ENCODE measurements at regions not wholly inside any gene's neighbourhood (a gene's known extent, or its start where the extent isn't known, plus 50 kb on each side); places are given as distances from the start of the nearest gene placed in this dataset.

- TF ChIP-seq CTCF (conservative IDR thresholded peaks at IDR 0.05; ENCODE audit: low read depth in 2 of 2) = no peak
- no peak for TF ChIP-seq EZH2 (IDR thresholded peaks at IDR 0.05; ENCODE audit: low read depth, unreplicated experiment)
- TF ChIP-seq, protein P1, sequence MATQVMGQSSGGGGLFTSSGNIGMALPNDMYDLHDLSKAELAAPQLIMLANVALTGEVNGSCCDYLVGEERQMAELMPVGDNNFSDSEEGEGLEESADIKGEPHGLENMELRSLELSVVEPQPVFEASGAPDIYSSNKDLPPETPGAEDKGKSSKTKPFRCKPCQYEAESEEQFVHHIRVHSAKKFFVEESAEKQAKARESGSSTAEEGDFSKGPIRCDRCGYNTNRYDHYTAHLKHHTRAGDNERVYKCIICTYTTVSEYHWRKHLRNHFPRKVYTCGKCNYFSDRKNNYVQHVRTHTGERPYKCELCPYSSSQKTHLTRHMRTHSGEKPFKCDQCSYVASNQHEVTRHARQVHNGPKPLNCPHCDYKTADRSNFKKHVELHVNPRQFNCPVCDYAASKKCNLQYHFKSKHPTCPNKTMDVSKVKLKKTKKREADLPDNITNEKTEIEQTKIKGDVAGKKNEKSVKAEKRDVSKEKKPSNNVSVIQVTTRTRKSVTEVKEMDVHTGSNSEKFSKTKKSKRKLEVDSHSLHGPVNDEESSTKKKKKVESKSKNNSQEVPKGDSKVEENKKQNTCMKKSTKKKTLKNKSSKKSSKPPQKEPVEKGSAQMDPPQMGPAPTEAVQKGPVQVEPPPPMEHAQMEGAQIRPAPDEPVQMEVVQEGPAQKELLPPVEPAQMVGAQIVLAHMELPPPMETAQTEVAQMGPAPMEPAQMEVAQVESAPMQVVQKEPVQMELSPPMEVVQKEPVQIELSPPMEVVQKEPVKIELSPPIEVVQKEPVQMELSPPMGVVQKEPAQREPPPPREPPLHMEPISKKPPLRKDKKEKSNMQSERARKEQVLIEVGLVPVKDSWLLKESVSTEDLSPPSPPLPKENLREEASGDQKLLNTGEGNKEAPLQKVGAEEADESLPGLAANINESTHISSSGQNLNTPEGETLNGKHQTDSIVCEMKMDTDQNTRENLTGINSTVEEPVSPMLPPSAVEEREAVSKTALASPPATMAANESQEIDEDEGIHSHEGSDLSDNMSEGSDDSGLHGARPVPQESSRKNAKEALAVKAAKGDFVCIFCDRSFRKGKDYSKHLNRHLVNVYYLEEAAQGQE (IDR thresholded peaks at IDR 0.05; ENCODE audit: unreplicated experiment) = no peak
- no peak for TF ChIP-seq EZH2phosphoT487 (IDR thresholded peaks at IDR 0.05; ENCODE audit: unreplicated experiment)
- TF ChIP-seq CREB1 (CRISPR knock-in tag; IDR thresholded peaks at IDR 0.05; ENCODE audit: low read depth) = no peak
Observed at GRCh38 chr13:90098577-90098976, 1248.9 kb upstream of the MIR17HG start.

All from GM23338 (cell line).